GM10266 (cell line): ENCODE measurements at regions not wholly inside any gene's neighbourhood (a gene's known extent, or its start where the extent isn't known, plus 50 kb on each side); places are given as distances from the start of the nearest gene placed in this dataset.
A peak's percentile ranks its signal among the peaks of the same experiment; 100 is the strongest.

Experiments
- DNase-seq: peaks from one replicate; pipeline ENCODE4 v3.0.0; 2012; ENCODE audit errors: extremely low spot score
- TF ChIP-seq, protein P1 (sequence below): IDR thresholded peaks from 2 replicates; pipeline ENCODE4 v1.5.1; 2012; ENCODE audit warnings: mild to moderate bottlenecking, low read depth; ENCODE audit not compliant: control insufficient read depth, insufficient read depth; ENCODE audit errors: missing control alignments

DNA sequence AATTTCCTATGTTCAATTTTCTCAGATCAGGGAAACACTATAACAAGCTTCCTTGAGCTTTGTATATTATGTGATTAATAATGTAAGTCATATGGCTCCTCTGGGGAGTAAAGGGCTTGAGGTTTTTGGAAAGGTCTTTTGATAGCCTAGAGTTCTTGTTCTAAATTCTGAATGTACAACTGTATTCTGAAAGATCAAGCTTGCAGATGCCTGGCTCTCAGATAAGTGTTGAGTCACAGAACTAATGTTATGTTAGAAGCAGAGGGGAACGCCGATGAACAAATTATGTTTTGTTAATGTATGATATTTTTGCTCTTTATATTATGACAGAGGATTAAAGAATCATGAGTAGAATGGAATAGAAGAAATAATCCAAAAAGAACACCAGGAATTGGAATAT, 170.1 kb downstream of the RPRM start:
- DNase-seq: no peak
- TF ChIP-seq, protein P1, sequence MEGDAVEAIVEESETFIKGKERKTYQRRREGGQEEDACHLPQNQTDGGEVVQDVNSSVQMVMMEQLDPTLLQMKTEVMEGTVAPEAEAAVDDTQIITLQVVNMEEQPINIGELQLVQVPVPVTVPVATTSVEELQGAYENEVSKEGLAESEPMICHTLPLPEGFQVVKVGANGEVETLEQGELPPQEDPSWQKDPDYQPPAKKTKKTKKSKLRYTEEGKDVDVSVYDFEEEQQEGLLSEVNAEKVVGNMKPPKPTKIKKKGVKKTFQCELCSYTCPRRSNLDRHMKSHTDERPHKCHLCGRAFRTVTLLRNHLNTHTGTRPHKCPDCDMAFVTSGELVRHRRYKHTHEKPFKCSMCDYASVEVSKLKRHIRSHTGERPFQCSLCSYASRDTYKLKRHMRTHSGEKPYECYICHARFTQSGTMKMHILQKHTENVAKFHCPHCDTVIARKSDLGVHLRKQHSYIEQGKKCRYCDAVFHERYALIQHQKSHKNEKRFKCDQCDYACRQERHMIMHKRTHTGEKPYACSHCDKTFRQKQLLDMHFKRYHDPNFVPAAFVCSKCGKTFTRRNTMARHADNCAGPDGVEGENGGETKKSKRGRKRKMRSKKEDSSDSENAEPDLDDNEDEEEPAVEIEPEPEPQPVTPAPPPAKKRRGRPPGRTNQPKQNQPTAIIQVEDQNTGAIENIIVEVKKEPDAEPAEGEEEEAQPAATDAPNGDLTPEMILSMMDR: no peak

DNA sequence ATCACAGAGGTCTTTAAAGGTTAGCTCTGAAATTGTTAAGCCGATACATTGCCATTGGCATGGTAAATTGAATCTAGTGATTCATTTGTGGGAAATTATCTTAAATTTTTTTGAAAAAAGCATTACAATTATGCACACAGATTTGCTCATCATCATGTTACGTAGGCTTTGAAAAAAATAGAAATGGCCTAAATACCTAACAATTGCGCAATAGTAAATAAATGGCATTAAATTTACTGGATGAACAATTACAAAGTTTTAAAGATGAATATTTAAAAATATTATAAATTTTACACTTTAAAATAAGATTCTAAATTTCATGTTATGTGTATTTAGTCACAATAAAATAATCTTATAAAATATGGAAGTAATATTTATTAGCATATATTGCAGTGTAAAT, 171.3 kb downstream of the RPRM start:
- no peak for DNase-seq

DNA sequence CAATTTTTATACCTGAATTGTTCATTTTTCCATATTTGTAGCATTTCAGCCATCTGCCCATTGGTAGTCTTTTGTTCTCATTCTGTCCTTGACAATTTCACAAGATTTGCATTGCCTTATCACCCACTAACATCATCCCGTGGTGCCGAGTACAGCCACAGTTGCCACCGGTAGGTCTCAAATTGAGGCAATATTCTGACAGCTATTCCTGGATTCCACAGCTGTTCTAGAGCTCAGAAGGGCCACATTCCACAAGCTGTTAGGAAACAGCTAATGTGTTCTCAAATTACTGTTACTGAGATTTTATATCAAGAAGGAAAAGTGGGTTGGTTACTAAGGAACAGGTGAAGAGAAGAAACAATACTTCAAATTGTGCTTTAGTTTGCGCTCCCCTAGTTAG, 178.8 kb downstream of the RPRM start:
- DNase-seq: no peak
- TF ChIP-seq, protein P1: no peak

More for the DNA sequence above, 171.3 kb downstream of the RPRM start:
- TF ChIP-seq, protein P1: no peak

DNA sequence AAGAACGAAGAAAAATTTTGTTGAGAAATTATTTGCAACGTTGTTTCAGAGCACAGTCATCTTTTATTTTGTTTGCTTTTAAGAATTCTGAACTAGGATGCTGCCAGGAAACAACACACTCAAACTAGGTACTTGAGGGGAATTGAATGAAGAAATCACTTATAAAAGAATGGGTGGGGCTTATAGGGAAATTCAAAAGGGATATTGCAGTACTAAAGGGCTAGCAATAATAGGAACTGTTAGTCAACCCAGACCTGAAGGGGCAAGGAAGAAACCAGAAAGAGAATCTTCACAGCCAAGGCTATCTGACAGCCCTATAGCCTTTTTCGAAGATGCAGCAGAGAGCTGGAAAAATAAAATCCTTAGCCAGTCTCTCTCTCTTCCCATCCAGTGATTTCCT, 179.3 kb downstream of the RPRM start:
- TF ChIP-seq, protein P1: no peak
- DNase-seq: no peak

DNA sequence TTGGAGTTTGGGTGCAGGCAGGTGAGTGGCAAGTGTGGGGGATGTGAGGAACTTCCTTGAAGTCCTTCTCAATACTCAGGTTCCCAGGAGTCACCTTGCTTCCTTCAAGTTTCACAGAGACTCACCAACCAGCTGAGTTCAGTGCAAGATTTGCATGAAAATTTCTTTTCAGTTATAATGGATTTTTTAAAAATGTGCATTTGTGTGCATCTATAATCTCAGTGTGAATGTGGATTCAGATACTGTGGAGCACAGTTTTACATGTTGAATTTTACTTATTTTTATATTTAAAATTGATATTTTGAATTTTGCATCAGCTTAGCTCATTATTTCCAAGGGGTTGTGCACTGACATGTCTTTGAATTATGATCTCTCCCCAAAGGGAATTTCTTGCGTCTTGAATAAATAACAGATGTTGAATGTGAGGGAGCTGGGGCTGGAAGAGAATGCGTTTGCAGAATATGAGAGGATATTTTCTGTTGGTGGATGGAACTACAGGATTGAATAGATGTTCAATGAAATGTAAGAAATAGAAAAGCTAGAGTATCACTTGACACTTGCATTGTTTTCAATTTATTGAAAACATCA, 184.3 kb downstream of the RPRM start:
- no peak for DNase-seq
- TF ChIP-seq, protein P1: no peak

DNA sequence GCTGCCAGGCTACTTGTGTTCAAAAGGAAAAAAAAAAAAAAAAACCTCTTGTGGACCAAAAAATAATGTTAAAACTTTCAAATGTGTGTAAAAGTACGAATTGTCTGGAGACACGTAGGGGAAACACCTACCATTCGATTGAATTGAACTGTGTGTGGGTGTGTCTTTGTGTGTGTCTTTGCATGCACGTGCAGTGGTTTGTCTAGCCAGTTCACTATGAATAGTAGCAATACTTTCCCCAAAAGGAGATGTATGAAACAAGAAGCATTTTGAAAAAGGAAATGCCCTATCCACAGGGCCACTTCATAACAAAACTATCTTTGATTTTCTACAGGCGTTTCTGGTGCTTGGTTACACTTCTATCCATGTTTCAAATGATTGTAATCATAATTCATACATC, 186.8 kb downstream of the RPRM start:
- no peak for DNase-seq
- TF ChIP-seq, protein P1: no peak

DNA sequence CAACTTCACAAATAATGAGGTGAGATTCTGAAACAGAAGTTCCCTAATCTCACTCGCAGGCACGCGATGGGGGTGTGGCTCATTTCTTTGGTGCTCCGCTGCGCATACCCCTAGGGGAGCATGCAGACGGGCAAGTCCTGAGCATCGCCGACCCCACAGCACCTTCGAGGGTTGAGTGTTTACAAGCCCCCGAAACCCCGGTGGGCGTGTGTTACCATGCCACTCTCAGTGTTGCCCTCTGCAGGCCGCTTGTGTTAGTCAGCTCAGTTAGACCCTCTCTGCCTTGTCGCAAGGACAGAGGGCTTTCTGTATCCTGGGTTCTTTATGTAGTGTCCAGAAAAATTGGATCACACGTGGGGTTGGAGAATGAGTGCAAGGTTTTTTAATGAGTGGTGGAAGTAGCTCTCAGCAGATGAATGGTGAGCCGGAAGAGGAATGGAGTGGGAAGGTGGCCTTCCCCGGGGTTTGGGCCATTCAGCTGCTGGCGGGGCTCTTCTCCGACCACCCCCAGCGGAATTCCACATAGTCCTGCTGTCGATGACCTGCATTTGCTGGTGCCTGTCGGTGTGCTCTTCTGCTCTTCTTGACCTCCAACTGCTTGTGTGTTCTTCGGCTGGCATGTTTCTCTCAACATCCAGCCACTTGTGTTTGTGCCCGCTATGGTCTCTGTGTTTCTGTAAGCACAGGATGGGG, 191.3 kb downstream of the RPRM start:
- DNase-seq: no peak
- TF ChIP-seq, protein P1: peak; percentile 36
